GM12873 (cell line): ENCODE measurements at regions not wholly inside any gene's neighbourhood (a gene's known extent, or its start where the extent isn't known, plus 50 kb on each side); places are given as distances from the start of the nearest gene placed in this dataset.

ENCODE experiments used
- CTCF ChIP-seq: IDR thresholded peaks from 2 replicates; pipeline ENCODE4 v1.5.1; 2012; ENCODE audit warnings: low read depth, mild to moderate bottlenecking, moderate library complexity, low read length, control low read depth; ENCODE audit not compliant: insufficient read depth; ENCODE audit errors: missing control alignments

GRCh38 chr10:129275886-129276285, 191.2 kb upstream of the MGMT start:
- TF ChIP-seq CTCF = no peak

DNA sequence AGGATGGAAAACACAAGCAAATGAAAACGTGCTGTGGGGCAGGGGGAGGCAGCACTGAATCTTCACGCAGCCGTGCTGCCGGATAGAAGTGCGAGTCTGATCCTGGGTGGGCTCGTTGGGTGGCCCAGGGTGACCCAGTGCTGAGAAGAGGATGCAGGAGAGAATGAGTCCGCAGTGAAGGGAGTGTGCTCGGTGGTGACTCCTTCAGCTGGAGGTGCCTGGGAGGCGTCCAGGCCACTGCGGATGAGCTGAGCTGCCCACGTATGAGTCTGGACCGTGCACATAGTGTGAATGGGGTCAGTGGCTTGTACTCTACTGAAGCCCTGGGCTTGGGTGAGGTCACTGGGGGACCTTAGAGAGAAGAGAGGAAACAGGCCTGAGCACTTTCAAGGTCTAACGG, 190.0 kb upstream of the MGMT start:
- no peak for TF ChIP-seq CTCF

DNA sequence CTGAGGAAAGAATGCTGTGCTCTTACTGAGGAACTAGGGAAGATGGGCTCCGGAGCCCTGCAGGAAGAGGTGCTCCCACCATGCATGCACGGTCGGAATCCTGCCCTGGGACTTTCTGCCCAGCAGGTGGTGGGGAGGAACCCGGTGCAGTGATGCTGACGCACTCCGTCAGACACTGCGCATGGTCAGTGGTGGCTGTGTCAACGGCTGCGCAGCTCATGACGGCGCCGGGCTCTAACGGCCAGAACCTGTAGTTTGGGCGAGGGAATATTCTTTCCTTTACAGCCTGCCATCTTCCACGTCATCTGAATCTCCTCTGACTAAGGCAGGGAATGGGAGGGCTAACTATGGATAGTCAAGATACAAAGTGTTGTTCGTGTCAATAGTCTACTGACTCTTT, 189.2 kb upstream of the MGMT start:
- TF ChIP-seq CTCF = no peak

DNA sequence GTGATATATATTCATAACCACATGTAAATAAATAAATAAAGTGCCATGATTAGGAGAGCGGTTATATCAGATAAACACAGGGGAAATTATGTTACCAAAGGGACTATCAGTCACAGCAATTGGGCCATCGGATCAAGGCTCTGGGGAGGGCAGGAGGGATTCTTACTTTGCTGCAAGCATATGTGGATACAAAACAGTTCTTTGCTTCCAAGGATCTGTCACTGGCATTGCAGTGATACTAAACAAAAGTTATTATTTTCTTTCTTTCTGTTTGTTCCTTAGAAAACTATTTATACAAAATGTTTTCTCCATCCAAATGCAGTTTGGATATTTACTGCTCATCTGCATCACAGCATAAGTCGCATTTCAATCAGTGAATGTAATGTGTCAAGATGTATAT, 188.4 kb upstream of the MGMT start:
- TF ChIP-seq CTCF = no peak

GRCh38 chr10:129279446-129280154, 187.4 kb upstream of the MGMT start:
- TF ChIP-seq CTCF = no peak

- no peak for TF ChIP-seq CTCF
Measured at GRCh38 chr10:129280155-129280502, 186.9 kb upstream of the MGMT start.

DNA sequence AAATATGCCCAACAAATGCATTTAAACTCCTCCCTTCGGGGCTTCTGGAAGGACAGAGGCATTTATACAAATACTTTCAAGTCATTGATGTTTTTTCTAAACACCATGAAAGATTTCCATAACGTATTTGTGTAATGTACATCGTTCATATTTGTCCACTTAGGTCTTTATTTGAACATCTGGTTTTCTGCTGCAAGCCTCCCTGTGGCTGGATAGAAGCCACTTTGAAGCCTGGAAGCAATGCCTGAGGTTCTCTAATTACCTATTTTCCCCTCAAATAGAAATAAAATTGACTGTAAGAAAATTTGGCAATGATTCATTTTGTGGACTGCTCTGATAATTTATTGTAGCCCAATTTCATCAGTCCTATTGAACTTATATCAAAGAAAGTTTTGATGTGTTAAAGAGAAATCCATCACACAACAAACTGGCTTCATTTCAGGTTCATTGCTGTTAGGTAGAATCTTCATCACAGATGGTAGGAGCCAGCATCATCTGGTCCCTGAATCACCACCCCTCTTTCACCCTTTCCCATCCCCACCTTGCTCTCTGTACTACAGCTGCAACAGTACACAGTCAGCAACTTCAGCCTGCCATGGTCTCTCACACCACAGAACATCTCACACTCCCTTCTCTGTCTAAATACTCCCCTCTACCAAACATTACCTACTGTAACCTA, 186.0 kb upstream of the MGMT start:
- TF ChIP-seq CTCF = no peak
